ENCODE measurements at regions not wholly inside any gene's neighbourhood (a gene's known extent, or its start where the extent isn't known, plus 50 kb on each side); places are given as distances from the start of the nearest gene placed in this dataset.

DNA sequence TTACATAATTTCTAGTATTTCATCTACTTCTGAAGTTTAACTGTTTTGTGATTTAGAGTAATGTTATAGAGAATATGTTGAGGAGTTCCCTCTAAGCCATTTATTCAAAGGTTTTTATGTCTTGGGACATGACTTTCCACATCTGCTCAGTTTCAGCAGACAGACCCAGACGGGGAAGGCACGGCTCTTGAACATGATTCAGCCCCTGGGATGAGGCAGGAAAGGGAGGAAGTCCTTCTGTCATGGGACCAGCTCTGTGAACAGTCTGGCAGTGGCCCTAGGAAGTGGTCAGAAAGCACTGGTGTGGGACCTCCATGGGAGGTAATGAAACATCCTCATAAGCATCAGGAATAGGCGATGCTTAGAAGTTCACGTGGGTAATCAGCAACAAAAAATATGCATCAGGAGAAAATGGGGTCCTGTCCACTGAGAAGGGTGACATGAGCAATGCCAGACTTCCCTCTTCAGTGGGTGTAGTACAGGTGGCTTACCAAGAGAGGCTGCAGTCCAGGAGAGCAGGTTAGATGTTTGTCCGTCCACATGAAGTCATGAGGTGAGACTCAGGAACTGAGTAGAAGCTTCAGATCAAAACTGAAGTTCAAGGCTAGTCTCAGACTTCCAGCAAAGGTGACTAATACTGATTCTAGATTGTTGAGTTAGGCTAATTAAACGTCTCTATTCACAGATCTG lies 248.5 kb downstream of the IPO8 start:
- TF ChIP-seq EP300 (IDR thresholded peaks at IDR 0.05): no peak
- no peak for TF ChIP-seq CTCF (IDR thresholded peaks at IDR 0.05)

All from ovary (tissue), 3 donors.